AG04449 (cell line): ENCODE measurements at regions not wholly inside any gene's neighbourhood (a gene's known extent, or its start where the extent isn't known, plus 50 kb on each side); places are given as distances from the start of the nearest gene placed in this dataset.

Experiments
- CTCF ChIA-PET: fragments of 350-600 bp; formaldehyde crosslinking; extraction: SDS; loops from one replicate; lab custom pipeline; 2021; ENCODE audit warnings: antibody characterized with exemption; lab: Yijun Ruan, JAX
- POLR2A ChIA-PET: fragments of 400-600, 350-600 bp; formaldehyde crosslinking; extraction: SDS; loops from one replicate; lab custom pipeline; 2020; ENCODE audit warnings: antibody characterized with exemption, inconsistent platforms; lab: Yijun Ruan, JAX
- DNase-seq: peaks from one replicate; pipeline ENCODE4 v3.0.0-alpha.2; 2010; ENCODE audit warnings: low read depth, low spot score
- H3K4me3 ChIP-seq: 2 replicates; pipeline ENCODE4 v1.5.1; 2011; ENCODE audit warnings: low read depth, mild to moderate bottlenecking, control low read depth, low read length
- TF ChIP-seq, protein P1 (sequence below): IDR thresholded peaks from one replicate; pipeline ENCODE4 v1.5.1; 2011; ENCODE audit warnings: mild to moderate bottlenecking, moderate library complexity, low read length, control low read depth, inconsistent platforms; ENCODE audit not compliant: insufficient read depth; ENCODE audit errors: missing control alignments

DNA sequence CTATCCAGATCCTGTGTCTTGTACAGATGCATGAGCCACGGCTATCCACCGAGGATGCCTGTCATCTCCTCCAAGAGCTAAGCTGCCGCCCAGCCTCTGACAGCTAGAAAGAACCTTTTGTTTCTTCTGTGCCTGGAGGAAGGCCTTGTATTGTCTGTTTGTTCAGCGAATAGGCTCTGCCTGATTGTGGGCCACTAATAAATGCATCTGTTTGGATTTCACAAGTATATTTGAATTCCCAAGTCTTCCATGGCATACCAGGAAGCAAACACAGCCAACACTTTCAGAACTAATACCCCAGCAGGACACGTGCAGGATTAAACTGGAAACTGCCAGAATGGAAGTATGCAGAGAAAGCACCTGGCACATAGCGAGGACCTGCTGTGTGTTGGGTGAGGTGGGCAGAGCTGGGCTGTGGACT is 92.7 kb upstream of the NEURL1B start:
- TF ChIP-seq, protein P1, sequence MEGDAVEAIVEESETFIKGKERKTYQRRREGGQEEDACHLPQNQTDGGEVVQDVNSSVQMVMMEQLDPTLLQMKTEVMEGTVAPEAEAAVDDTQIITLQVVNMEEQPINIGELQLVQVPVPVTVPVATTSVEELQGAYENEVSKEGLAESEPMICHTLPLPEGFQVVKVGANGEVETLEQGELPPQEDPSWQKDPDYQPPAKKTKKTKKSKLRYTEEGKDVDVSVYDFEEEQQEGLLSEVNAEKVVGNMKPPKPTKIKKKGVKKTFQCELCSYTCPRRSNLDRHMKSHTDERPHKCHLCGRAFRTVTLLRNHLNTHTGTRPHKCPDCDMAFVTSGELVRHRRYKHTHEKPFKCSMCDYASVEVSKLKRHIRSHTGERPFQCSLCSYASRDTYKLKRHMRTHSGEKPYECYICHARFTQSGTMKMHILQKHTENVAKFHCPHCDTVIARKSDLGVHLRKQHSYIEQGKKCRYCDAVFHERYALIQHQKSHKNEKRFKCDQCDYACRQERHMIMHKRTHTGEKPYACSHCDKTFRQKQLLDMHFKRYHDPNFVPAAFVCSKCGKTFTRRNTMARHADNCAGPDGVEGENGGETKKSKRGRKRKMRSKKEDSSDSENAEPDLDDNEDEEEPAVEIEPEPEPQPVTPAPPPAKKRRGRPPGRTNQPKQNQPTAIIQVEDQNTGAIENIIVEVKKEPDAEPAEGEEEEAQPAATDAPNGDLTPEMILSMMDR: no peak
- POLR2A ChIA-PET: no interaction called here

DNA sequence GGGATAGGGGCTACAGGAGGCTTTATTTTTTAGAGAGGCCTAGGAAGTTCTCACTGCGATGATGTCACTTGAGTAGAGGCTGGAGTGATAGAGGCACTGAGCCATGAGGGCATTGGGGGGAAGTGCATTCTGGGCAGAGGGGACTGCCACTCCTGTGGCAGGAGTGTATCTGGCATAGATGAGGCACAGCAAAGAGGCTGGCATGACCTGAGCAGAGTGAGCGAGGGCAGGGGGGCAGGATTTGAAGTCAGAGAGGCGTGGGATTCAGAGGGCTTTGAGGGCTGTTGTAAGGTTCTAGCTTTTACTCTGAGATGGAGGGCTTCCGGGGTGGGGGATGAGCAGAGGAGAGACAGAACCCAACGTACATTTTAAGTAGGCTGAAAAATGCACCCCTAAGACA is 91.9 kb upstream of the SH3PXD2B start:
- ChIA-PET CTCF (no interaction called here), POLR2A (no interaction called here)
- DNase-seq: no peak
- TF ChIP-seq, protein P1: no peak
- H3K4me3 ChIP-seq: no peak overlapping the region

More for the DNA sequence above, 92.7 kb upstream of the NEURL1B start:
- CTCF ChIA-PET: no interaction called here
- no peak for DNase-seq
- no peak overlapping the region for H3K4me3 ChIP-seq

DNA sequence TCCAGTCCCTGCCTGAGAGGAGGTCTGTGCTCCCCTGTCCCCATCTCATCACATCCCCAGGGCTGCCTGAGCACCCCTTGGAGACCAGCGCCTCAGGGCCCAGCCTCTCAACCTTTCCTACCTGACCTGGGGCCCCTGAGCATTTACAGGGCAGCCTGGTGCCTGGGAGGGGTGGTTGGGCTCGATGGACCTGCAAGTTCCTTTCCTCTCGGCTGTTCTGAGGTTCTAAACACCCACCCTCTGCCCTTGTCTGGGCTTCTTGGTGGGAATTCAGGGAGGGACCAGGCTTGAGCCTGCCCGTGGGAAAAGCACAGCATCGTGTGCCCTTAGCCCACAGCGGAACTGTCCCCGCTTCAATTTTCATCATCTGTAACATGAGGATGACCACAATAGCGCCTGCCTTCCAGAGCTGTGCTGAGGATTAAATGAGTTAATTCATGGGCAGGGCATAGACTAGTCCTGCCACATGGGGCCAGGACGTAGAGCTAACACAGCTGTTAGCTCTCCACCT is 91.0 kb upstream of the SH3PXD2B start:
- TF ChIP-seq, protein P1: no peak

DNA sequence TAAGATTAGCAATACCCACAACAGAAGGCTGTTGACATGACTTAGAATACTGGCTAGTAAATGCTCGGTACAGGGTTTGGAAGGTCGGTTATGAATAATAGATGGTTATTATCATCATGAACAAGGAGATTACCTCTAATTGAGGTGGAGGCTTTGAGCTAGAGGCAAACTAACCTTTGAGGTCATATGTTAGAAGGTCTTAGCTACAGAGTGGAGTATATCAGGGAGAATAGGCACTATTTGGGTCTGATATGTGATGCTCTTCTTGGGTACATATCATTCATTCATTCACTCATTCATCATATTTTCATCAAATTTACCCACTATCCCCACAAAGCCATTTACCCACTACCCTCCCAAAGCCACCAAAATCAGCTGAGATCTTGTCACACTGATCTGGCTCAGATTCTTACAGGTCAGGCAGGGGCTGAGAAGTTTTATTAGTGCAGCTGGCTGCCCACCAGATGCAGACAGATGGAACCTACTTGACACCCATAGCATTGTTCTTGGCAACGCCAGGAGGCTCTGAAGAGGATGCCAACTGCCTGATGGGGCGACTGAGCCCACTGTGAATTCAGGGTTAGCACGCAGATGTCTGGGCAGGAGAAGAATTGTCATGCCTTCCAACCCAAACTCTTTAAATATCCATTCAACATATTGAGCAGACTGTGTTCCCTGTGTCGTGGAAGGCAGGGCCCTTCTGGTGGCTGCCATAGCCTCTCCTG is 90.2 kb upstream of the SH3PXD2B start:
- CTCF ChIA-PET: no interaction called here
- POLR2A ChIA-PET: no interaction called here
- H3K4me3 ChIP-seq: no peak overlapping the region
- TF ChIP-seq, protein P1: no peak
- no peak for DNase-seq

More for the DNA sequence above, 91.0 kb upstream of the SH3PXD2B start:
- H3K4me3 ChIP-seq: no peak overlapping the region
- POLR2A ChIA-PET: no interaction called here
- CTCF ChIA-PET: no interaction called here
- no peak for DNase-seq

DNA sequence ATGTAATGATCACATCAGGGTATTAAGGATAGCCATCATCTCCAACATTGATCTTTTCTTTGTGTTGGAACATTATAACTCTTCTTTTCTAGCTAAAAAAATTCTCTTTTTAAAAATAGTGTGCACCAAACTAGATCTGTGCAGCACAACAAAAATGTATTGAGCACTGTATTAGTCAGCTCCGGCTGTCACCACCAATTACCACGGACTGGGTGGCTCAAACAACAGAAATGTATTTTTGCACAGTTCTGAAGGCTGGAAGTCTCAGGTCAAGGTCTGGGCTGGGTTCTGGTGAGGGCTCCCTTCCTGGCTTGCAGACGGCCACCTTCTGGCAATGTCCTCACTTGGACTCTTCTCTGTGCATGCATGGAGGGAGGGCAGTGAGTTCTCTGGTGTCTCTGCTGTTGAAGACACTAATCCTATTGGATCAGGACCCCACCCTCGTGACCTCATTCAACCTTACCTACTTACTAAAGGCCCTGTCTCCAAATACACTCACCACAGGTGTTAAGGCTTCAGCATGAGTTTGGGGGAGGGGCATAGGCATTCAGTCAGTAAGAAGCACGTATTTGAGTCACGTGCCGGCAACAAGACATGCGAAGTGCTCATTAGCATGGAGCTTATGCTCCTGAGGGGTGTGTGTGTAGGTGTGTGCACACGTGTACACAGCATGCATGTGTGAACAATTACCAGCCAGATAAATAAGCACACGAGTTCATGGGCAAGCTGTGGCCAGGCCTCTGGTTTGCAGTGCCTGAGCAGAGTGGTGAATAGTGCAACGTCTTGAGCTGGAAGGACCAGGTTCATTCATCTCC is 89.4 kb upstream of the SH3PXD2B start:
- CTCF ChIA-PET: no interaction called here
- H3K4me3 ChIP-seq: no peak overlapping the region
- DNase-seq: no peak
- POLR2A ChIA-PET: no interaction called here
- TF ChIP-seq, protein P1: no peak

DNA sequence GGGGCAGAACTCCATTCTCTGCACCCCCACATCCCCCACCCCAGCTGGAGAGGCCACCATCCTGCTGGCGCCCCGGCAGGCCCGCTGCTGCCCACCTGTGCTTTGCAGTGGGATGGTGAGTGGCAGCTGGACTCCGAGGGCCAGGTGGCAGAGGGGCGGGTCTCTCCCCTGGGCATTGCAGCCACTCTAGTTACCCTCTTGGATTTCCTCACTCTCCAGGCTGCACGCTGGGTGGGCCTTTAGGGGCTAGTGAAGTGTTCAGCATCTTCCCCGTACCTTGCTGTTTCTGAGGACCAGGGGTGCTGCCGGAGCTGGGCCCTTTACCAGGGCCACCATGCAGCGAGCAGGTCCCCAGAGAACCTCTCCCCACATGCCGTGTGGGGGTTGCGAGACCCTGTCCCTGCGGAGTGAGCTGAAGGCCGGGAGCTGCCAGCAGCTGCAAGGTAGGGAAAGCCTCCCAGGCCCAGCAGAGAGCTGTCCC is 88.4 kb upstream of the SH3PXD2B start:
- ChIA-PET POLR2A (no interaction called here), CTCF (no interaction called here)
- no peak for DNase-seq
- no peak overlapping the region for H3K4me3 ChIP-seq
- TF ChIP-seq, protein P1: no peak
